ENCODE measurements at regions not wholly inside any gene's neighbourhood (a gene's known extent, or its start where the extent isn't known, plus 50 kb on each side); places are given as distances from the start of the nearest gene placed in this dataset.

GRCh38 chr2:117523267-117523666, 291.2 kb upstream of the DDX18 start:
- H4K20me1 ChIP-seq (ENCODE audit: insufficient read depth, low read length): no peaks in the 10 kb centered on the region
- no peaks in the 10 kb centered on the region for H3K79me2 ChIP-seq (ENCODE audit: insufficient read depth, low read length)
- H3K9me3 ChIP-seq (ENCODE audit: low read depth, low read length): no peaks in the 10 kb centered on the region
- TF ChIP-seq CTCF (IDR thresholded peaks at IDR 0.05; ENCODE audit: extremely low read depth, low read depth, low read length): no peak
- no peak overlapping the region for H3K4me3 ChIP-seq (ENCODE audit: insufficient read depth, low read length)
- H3K27ac ChIP-seq (ENCODE audit: low read depth, low read length): no peak overlapping the region
- no peak overlapping the region for H2AFZ ChIP-seq (ENCODE audit: low read length)
- H3K4me2 ChIP-seq (ENCODE audit: insufficient read depth, low read length): no peak overlapping the region
- no peaks in the 10 kb centered on the region for H3K36me3 ChIP-seq (ENCODE audit: insufficient read depth, low read length)
- H3K27me3 ChIP-seq (ENCODE audit: insufficient read depth, low read length): no peaks in the 10 kb centered on the region
- no peak for DNase-seq (ENCODE audit: insufficient read length, low spot score, missing footprints)
- no peaks in the 10 kb centered on the region for H3K4me1 ChIP-seq (ENCODE audit: insufficient read depth, low read length)

GRCh38 chr2:117523711-117524238, 290.7 kb upstream of the DDX18 start:
- TF ChIP-seq CTCF (IDR thresholded peaks at IDR 0.05; ENCODE audit: extremely low read depth, low read depth, low read length): no peak
- DNase-seq (ENCODE audit: insufficient read length, low spot score, missing footprints): no peak

GRCh38 chr2:117536139-117536538, 278.4 kb upstream of the DDX18 start:
- H2AFZ ChIP-seq (ENCODE audit: low read length): no peak overlapping the region
- no peak for TF ChIP-seq CTCF (IDR thresholded peaks at IDR 0.05; ENCODE audit: extremely low read depth, low read depth, low read length)
- H3K27ac ChIP-seq (ENCODE audit: low read depth, low read length): no peak overlapping the region
- no peaks in the 10 kb centered on the region for H3K79me2 ChIP-seq (ENCODE audit: insufficient read depth, low read length)
- H3K4me2 ChIP-seq (ENCODE audit: insufficient read depth, low read length): no peak overlapping the region
- H3K9me3 ChIP-seq (ENCODE audit: low read depth, low read length): peaks cover 2% of the 10 kb centered on the region
- H3K4me1 ChIP-seq (ENCODE audit: insufficient read depth, low read length): no peaks in the 10 kb centered on the region
- H3K36me3 ChIP-seq (ENCODE audit: insufficient read depth, low read length): no peaks in the 10 kb centered on the region
- no peak for DNase-seq (ENCODE audit: insufficient read length, low spot score, missing footprints)
- no peaks in the 10 kb centered on the region for H3K27me3 ChIP-seq (ENCODE audit: insufficient read depth, low read length)
- H3K4me3 ChIP-seq (ENCODE audit: insufficient read depth, low read length): no peak overlapping the region
- H4K20me1 ChIP-seq (ENCODE audit: insufficient read depth, low read length): no peaks in the 10 kb centered on the region

More at GRCh38 chr2:117523711-117524238, 290.7 kb upstream of the DDX18 start:
- H3K79me2 ChIP-seq (ENCODE audit: insufficient read depth, low read length): no peaks in the 10 kb centered on the region
- no peaks in the 10 kb centered on the region for H3K4me1 ChIP-seq (ENCODE audit: insufficient read depth, low read length)
- no peak overlapping the region for H3K27ac ChIP-seq (ENCODE audit: low read depth, low read length)
- no peaks in the 10 kb centered on the region for H4K20me1 ChIP-seq (ENCODE audit: insufficient read depth, low read length)
- H3K9me3 ChIP-seq (ENCODE audit: low read depth, low read length): no peaks in the 10 kb centered on the region
- no peak overlapping the region for H3K4me2 ChIP-seq (ENCODE audit: insufficient read depth, low read length)
- no peaks in the 10 kb centered on the region for H3K27me3 ChIP-seq (ENCODE audit: insufficient read depth, low read length)
- H2AFZ ChIP-seq (ENCODE audit: low read length): no peak overlapping the region
- H3K36me3 ChIP-seq (ENCODE audit: insufficient read depth, low read length): no peaks in the 10 kb centered on the region
- H3K4me3 ChIP-seq (ENCODE audit: insufficient read depth, low read length): no peak overlapping the region

- Histone ChIP-seq H2AFZ (ENCODE audit: low read length) (no peak overlapping the region), H4K20me1 (ENCODE audit: insufficient read depth, low read length) (no peaks in the 10 kb centered on the region), H3K4me1 (ENCODE audit: insufficient read depth, low read length) (no peaks in the 10 kb centered on the region), H3K79me2 (ENCODE audit: insufficient read depth, low read length) (no peaks in the 10 kb centered on the region), H3K27me3 (ENCODE audit: insufficient read depth, low read length) (no peaks in the 10 kb centered on the region), H3K4me3 (ENCODE audit: insufficient read depth, low read length) (no peak overlapping the region), H3K4me2 (ENCODE audit: insufficient read depth, low read length) (no peak overlapping the region), H3K9me3 (ENCODE audit: low read depth, low read length) (peaks cover 2% of the 10 kb centered on the region), H3K27ac (ENCODE audit: low read depth, low read length) (no peak overlapping the region), H3K36me3 (ENCODE audit: insufficient read depth, low read length) (no peaks in the 10 kb centered on the region)
- no peak for TF ChIP-seq CTCF (IDR thresholded peaks at IDR 0.05; ENCODE audit: extremely low read depth, low read depth, low read length)
- DNase-seq (ENCODE audit: insufficient read length, low spot score, missing footprints): no peak
Observed at GRCh38 chr2:117537032-117537431, 277.5 kb upstream of the DDX18 start.

All from osteoblast (primary cell).